ENCODE measurements at regions not wholly inside any gene's neighbourhood (a gene's known extent, or its start where the extent isn't known, plus 50 kb on each side); places are given as distances from the start of the nearest gene placed in this dataset.

DNA sequence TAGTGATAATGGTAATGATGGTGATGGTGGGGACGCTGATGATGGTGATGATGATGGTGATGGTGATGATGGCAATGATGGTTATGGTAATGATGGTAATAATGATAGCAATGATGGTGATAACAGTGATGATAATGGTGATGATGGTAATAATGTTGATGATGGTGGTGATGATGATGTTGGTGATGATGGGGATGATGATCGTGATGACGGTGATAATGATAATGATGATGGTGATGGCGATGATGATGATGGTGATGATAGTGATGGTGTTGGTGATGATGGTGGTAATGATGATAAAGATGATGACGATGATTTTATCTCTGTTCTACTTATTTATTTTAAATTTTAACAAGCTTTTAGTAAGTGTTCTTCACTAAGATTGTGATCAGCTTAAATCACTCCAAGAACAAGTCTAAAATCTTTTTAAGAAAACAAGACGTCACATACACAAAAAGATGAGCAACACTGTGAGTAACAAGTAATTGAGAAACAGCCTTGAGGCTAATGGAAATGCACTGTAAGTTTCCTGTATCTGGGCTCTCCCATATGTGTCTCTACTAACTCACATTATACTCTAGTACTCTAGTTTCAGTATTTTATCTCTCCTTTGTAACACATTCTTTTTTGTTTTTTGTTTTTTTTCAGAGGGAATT is 480.2 kb upstream of the PRKX start:
- ATAC-seq (ENCODE audit: low FRiP score) (no peak), DNase-seq (no peak)
- Histone ChIP-seq H3K4me3 (ENCODE audit: low read length in 2 of 2) (no peak overlapping the region), H3K27me3 (ENCODE audit: control insufficient read depth in 1 of 2, insufficient read depth in 2 of 2, low read length in 1 of 2) (no peaks in the 10 kb centered on the region), H3K9me3 (ENCODE audit: control insufficient read depth, low read length) (no peaks in the 10 kb centered on the region), H3K36me3 (ENCODE audit: control insufficient read depth in 1 of 2, insufficient read depth in 2 of 2, low read length in 1 of 2) (no peaks in the 10 kb centered on the region), H3K27ac (ENCODE audit: low read depth in 1 of 2, low read length in 2 of 2) (no peak overlapping the region), H3K4me1 (ENCODE audit: control insufficient read depth in 1 of 2, insufficient read depth in 2 of 2, low read length in 2 of 2) (no peaks in the 10 kb centered on the region)
- intact Hi-C loops (cut with DNase I) = no loop called here
- 89 to 90% methylated on average over 6 of the region's 6 CpGs for WGBS, 2 donors

DNA sequence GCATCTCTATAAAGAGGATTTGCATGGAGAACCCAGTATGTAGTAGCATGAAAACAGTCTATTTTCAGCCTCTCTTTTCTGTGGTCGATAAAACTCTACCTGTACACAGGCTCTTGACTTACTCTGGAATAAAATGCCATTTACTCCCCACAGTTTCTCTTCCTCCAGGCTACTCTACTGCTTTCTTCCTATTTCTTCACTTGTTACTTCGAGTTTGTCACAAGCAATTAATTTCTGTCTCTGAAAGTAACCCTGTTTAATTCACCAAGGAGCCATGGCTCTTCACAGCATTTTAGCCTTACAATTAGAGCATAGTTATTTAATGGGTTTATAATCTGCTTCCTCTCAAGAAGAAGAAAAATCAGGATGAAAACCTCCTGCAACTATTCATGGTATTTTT is 472.9 kb upstream of the PRKX start:
- WGBS, 2 donors = 60 to 64% methylated on average over 2 of the region's 2 CpGs
- Histone ChIP-seq H3K27ac (ENCODE audit: low read depth in 1 of 2, low read length in 2 of 2) (no peak overlapping the region), H3K4me3 (ENCODE audit: low read length in 2 of 2) (no peak overlapping the region), H3K36me3 (ENCODE audit: control insufficient read depth in 1 of 2, insufficient read depth in 2 of 2, low read length in 1 of 2) (no peaks in the 10 kb centered on the region), H3K27me3 (ENCODE audit: control insufficient read depth in 1 of 2, insufficient read depth in 2 of 2, low read length in 1 of 2) (no peaks in the 10 kb centered on the region), H3K9me3 (ENCODE audit: control insufficient read depth, low read length) (no peaks in the 10 kb centered on the region), H3K4me1 (ENCODE audit: control insufficient read depth in 1 of 2, insufficient read depth in 2 of 2, low read length in 2 of 2) (no peaks in the 10 kb centered on the region)
- DNase-seq (no peak), ATAC-seq (ENCODE audit: low FRiP score) (no peak)
- intact Hi-C loops (cut with DNase I) = no loop called here

DNA sequence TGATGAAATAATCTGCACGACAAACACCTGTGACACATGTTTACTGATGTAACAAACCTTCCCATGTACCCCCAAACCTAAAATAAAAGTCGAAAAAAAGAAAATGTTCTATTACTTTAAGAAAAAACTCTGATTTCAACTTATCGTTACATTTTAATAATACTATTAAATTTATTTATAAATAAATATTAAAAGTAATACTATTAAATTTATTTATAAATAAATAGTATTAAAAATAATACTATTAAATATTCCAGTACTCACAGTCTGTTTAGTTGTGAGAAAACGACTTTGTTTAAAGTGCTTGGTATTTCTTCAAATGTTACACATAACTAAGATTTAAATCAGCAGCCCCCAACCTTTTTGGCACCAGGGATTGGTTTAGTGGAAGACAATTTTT is 471.6 kb upstream of the PRKX start:
- H3K4me3 ChIP-seq (ENCODE audit: low read length in 2 of 2) = no peak overlapping the region
- no peaks in the 10 kb centered on the region for H3K4me1 ChIP-seq (ENCODE audit: control insufficient read depth in 1 of 2, insufficient read depth in 2 of 2, low read length in 2 of 2)
- H3K27me3 ChIP-seq (ENCODE audit: control insufficient read depth in 1 of 2, insufficient read depth in 2 of 2, low read length in 1 of 2) = no peaks in the 10 kb centered on the region
- DNase-seq (no peak), ATAC-seq (ENCODE audit: low FRiP score) (no peak)
- intact Hi-C loops (cut with DNase I) = no loop called here
- no peak overlapping the region for H3K27ac ChIP-seq (ENCODE audit: low read depth in 1 of 2, low read length in 2 of 2)
- 81 to 88% methylated on average over 4 of the region's 4 CpGs for WGBS, 2 donors
- H3K36me3 ChIP-seq (ENCODE audit: control insufficient read depth in 1 of 2, insufficient read depth in 2 of 2, low read length in 1 of 2) = no peaks in the 10 kb centered on the region
- H3K9me3 ChIP-seq (ENCODE audit: control insufficient read depth, low read length) = no peaks in the 10 kb centered on the region

DNA sequence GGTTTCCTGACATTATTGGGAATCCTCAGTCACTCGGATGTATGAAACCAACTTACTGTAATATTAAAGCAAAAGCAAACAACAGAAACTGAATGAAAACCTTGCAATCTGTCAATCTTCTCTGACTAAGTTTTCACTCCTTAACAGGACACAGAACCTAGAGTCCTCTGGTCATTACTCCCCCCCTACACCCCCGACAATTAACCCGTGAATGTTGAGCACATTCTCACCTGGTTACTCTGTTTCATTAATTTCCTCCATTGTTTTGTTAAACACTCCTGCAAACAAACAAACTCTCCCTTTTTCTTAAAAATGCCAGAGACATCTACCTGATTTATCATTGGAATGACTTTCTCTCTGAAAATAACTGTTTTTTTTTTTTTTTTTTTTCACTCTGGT is 469.0 kb upstream of the PRKX start:
- Histone ChIP-seq H3K27me3 (ENCODE audit: control insufficient read depth in 1 of 2, insufficient read depth in 2 of 2, low read length in 1 of 2) (no peaks in the 10 kb centered on the region), H3K36me3 (ENCODE audit: control insufficient read depth in 1 of 2, insufficient read depth in 2 of 2, low read length in 1 of 2) (no peaks in the 10 kb centered on the region), H3K27ac (ENCODE audit: low read depth in 1 of 2, low read length in 2 of 2) (no peak overlapping the region), H3K4me1 (ENCODE audit: control insufficient read depth in 1 of 2, insufficient read depth in 2 of 2, low read length in 2 of 2) (no peaks in the 10 kb centered on the region), H3K4me3 (ENCODE audit: low read length in 2 of 2) (no peak overlapping the region), H3K9me3 (ENCODE audit: control insufficient read depth, low read length) (no peaks in the 10 kb centered on the region)
- no peak for ATAC-seq (ENCODE audit: low FRiP score)
- 52 to 60% methylated on average over 3 of the region's 3 CpGs for WGBS, 2 donors
- intact Hi-C loops (cut with DNase I) = no loop called here
- no peak for DNase-seq

DNA sequence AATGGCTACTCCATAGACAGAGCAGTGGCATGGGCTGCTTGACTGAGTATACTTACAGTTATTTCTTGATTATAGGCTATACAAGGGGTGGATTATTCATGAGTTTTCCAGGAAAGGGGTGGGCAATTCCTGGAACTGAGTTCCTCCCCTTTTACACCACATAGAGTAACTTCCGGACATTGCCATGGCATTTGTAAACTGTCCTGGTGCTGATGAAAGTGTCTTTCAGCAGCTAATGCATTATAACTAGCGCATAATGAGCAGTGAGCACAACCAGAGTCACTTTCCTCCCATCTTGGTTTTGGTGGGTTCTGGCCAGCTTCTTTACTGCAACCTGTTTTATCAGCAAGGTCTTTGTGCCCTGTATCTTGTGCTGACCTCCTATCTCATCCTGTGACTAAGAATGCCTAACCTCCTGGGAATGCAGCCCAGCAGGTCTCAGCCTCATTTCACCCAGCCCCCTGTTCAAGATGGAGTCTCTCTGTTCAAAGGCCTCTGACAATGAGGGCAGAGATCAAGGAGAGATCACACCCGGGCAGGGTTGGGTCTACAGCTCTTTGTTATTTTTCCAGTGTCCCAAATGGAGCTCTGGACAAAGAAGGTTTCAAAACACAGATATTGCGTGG is 468.4 kb upstream of the PRKX start:
- no peaks in the 10 kb centered on the region for H3K36me3 ChIP-seq (ENCODE audit: control insufficient read depth in 1 of 2, insufficient read depth in 2 of 2, low read length in 1 of 2)
- DNase-seq = no peak
- H3K9me3 ChIP-seq (ENCODE audit: control insufficient read depth, low read length) = no peaks in the 10 kb centered on the region
- H3K27me3 ChIP-seq (ENCODE audit: control insufficient read depth in 1 of 2, insufficient read depth in 2 of 2, low read length in 1 of 2) = no peaks in the 10 kb centered on the region
- intact Hi-C loops (cut with DNase I) = no loop called here
- WGBS, 2 donors = 32 to 55% methylated on average over 4 of the region's 4 CpGs
- no peak overlapping the region for H3K27ac ChIP-seq (ENCODE audit: low read depth in 1 of 2, low read length in 2 of 2)
- H3K4me1 ChIP-seq (ENCODE audit: control insufficient read depth in 1 of 2, insufficient read depth in 2 of 2, low read length in 2 of 2) = no peaks in the 10 kb centered on the region
- no peak overlapping the region for H3K4me3 ChIP-seq (ENCODE audit: low read length in 2 of 2)
- no peak for ATAC-seq (ENCODE audit: low FRiP score)

DNA sequence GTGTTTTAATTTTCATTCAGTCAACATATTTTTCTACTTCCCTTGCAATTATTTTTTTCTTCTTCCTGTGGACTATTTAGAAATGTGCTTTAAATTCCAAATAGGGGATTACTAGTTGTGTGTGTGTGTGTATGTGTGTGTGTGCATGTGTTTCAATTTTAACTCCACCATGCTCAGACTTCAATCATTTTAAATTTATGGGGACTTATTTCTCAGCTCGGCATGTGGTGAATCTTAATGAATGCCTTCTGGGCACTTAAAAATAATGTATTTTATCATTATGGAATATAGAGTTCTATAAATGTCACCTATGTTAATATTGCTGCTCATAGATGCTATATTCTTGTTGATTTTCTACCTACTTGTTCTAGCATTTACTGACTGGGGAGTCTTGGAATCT is 465.6 kb upstream of the PRKX start:
- intact Hi-C loops (cut with DNase I) = no loop called here
- Histone ChIP-seq H3K27ac (ENCODE audit: low read depth in 1 of 2, low read length in 2 of 2) (no peak overlapping the region), H3K36me3 (ENCODE audit: control insufficient read depth in 1 of 2, insufficient read depth in 2 of 2, low read length in 1 of 2) (no peaks in the 10 kb centered on the region), H3K9me3 (ENCODE audit: control insufficient read depth, low read length) (no peaks in the 10 kb centered on the region), H3K27me3 (ENCODE audit: control insufficient read depth in 1 of 2, insufficient read depth in 2 of 2, low read length in 1 of 2) (no peaks in the 10 kb centered on the region), H3K4me3 (ENCODE audit: low read length in 2 of 2) (no peak overlapping the region), H3K4me1 (ENCODE audit: control insufficient read depth in 1 of 2, insufficient read depth in 2 of 2, low read length in 2 of 2) (no peaks in the 10 kb centered on the region)
- 45 to 60% methylated on average over 1 of the region's 1 CpG for WGBS, 2 donors
- ATAC-seq (ENCODE audit: low FRiP score) (no peak), DNase-seq (no peak)

DNA sequence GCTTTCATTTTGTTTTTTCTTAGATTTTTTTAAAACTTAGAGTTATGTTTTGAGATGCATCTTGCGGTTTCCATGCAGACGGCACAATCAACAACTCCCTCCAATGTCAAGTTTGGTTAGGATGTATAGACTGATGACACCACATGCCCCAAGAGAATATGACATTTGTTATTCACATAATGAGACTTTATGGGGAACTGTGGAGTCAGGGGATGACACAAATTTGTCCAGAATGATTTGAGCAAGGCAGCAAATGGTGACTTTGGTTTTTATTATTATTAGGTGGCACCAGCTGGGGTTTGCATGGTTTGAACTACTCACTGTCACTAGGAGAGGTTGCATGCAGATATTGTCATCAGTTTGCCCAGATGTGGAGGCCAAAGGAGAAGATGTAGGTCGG is 461.8 kb upstream of the PRKX start:
- Histone ChIP-seq H3K36me3 (ENCODE audit: control insufficient read depth in 1 of 2, insufficient read depth in 2 of 2, low read length in 1 of 2) (no peaks in the 10 kb centered on the region), H3K9me3 (ENCODE audit: control insufficient read depth, low read length) (no peaks in the 10 kb centered on the region), H3K4me1 (ENCODE audit: control insufficient read depth in 1 of 2, insufficient read depth in 2 of 2, low read length in 2 of 2) (no peaks in the 10 kb centered on the region), H3K27me3 (ENCODE audit: control insufficient read depth in 1 of 2, insufficient read depth in 2 of 2, low read length in 1 of 2) (no peaks in the 10 kb centered on the region), H3K4me3 (ENCODE audit: low read length in 2 of 2) (no peak overlapping the region), H3K27ac (ENCODE audit: low read depth in 1 of 2, low read length in 2 of 2) (no peak overlapping the region)
- ATAC-seq (ENCODE audit: low FRiP score) = no peak
- no peak for DNase-seq
- WGBS, 2 donors = 72 to 78% methylated on average over 3 of the region's 3 CpGs
- intact Hi-C loops (cut with DNase I) = no loop called here

DNA sequence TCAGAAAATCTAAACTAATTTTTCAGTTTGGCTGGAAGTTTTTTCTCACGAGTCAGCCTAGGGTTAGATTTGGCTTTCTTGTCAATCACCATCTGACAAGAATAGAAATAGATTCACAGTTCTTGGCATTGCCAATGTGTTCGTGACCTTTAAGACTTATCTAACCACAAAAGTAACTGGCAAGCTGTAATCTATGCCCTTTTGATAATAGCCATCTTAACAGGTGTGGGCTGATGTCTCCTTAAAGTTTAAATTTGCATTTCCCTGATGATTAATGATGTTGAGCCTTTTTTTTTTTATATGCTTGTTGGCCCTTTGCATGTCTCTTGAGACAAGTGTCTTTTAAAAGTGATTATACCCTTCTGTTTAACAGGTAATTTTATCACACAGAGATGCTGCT is 460.3 kb upstream of the PRKX start:
- intact Hi-C loops (cut with DNase I) = no loop called here
- 39 to 45% methylated on average over 2 of the region's 2 CpGs for WGBS, 2 donors

DNA sequence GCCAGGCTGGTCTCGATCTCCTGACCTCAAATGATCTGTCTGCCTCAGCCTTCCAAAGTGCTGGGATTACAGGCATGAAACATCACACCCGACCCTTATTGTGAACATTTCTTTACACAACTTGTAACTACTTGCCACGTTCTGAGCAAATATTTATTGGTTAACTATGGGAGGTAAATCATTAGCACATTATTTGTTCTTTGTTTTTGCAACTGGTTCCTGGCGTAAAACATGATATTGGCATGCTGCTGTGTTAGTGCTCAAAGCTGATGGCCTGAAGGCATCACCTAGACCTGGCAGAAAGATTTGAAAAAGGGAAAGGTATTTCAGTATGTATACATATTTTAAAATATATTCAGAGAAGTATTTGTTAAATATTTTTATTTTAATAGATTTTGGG is 438.3 kb upstream of the PRKX start:
- no peaks in the 10 kb centered on the region for H3K4me1 ChIP-seq (ENCODE audit: control insufficient read depth in 1 of 2, insufficient read depth in 2 of 2, low read length in 2 of 2)
- H3K27me3 ChIP-seq (ENCODE audit: control insufficient read depth in 1 of 2, insufficient read depth in 2 of 2, low read length in 1 of 2) = no peaks in the 10 kb centered on the region
- no peak overlapping the region for H3K4me3 ChIP-seq (ENCODE audit: low read length in 2 of 2)
- 56 to 63% methylated on average over 4 of the region's 4 CpGs for WGBS, 2 donors
- H3K27ac ChIP-seq (ENCODE audit: low read depth in 1 of 2, low read length in 2 of 2) = no peak overlapping the region
- H3K9me3 ChIP-seq (ENCODE audit: control insufficient read depth, low read length) = no peaks in the 10 kb centered on the region
- no peaks in the 10 kb centered on the region for H3K36me3 ChIP-seq (ENCODE audit: control insufficient read depth in 1 of 2, insufficient read depth in 2 of 2, low read length in 1 of 2)
- ATAC-seq (ENCODE audit: low FRiP score) (no peak), DNase-seq (no peak)
- intact Hi-C loops (cut with DNase I) = no loop called here

More for the DNA sequence above, 460.3 kb upstream of the PRKX start:
- Histone ChIP-seq H3K36me3 (ENCODE audit: control insufficient read depth in 1 of 2, insufficient read depth in 2 of 2, low read length in 1 of 2) (no peaks in the 10 kb centered on the region), H3K4me3 (ENCODE audit: low read length in 2 of 2) (no peak overlapping the region), H3K9me3 (ENCODE audit: control insufficient read depth, low read length) (no peaks in the 10 kb centered on the region), H3K4me1 (ENCODE audit: control insufficient read depth in 1 of 2, insufficient read depth in 2 of 2, low read length in 2 of 2) (no peaks in the 10 kb centered on the region), H3K27ac (ENCODE audit: low read depth in 1 of 2, low read length in 2 of 2) (no peak overlapping the region), H3K27me3 (ENCODE audit: control insufficient read depth in 1 of 2, insufficient read depth in 2 of 2, low read length in 1 of 2) (no peaks in the 10 kb centered on the region)
- ATAC-seq (ENCODE audit: low FRiP score) (no peak), DNase-seq (no peak)
